AG10803 (cell line): ENCODE measurements at regions not wholly inside any gene's neighbourhood (a gene's known extent, or its start where the extent isn't known, plus 50 kb on each side); places are given as distances from the start of the nearest gene placed in this dataset.

Experiments
- DNase-seq: peaks from one replicate; pipeline ENCODE4 v3.0.0; 2010; ENCODE audit warnings: low read depth
- H3K4me3 ChIP-seq: 2 replicates; pipeline ENCODE4 v1.5.1; 2011; ENCODE audit warnings: mild to moderate bottlenecking, low read length, control low read depth
- CTCF ChIP-seq: conservative IDR thresholded peaks from 2 replicates; pipeline ENCODE4 v1.5.1; 2011; ENCODE audit warnings: mild to moderate bottlenecking, low read length, control low read depth, inconsistent platforms

GRCh38 chr9:570187-570586 lies 271.3 kb upstream of the DMRT1 start:
- no peak overlapping the region for H3K4me3 ChIP-seq
- DNase-seq = no peak
- TF ChIP-seq CTCF = no peak

DNA sequence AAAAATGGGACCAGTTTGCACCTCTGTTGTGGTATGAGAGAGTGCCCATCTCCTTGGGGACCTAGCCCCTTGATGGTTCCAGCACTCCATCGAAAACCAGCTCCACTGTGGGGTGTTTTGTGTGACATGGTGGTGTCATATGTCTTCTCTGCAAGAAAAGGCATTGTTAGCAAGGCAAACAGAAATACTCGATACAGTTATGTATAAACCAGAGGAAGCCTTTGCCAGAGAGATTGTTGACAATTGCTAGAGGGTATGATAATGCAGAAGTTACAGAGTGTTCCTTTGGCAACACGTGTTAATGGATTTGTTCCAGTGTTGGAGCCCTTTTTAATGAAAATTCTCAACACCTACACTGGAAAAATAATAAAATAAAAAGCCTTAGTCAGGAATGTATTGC lies 270.4 kb upstream of the DMRT1 start:
- no peak for DNase-seq
- no peak for TF ChIP-seq CTCF
- H3K4me3 ChIP-seq = no peak overlapping the region

DNA sequence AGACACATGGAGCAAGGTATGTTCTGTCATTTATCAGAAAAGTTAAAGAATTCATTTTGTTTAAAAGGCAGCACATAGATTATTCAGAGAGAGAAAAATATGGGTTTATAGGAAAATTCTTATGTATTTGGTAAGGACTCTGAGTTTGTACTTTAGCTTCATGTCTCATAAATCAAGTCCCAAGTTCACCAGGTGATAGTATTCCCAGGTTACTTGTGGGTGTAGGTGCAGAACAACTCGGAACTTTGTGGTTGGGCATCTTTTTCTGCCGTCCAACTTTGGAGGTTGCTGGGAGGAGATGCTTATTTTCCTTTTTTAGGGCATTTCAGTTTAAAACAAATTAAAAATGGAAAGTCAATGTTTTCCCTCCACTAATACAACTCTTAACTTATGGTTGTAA lies 269.8 kb upstream of the DMRT1 start:
- no peak for TF ChIP-seq CTCF
- DNase-seq = no peak

GRCh38 chr9:573691-574410 lies 267.6 kb upstream of the DMRT1 start:
- H3K4me3 ChIP-seq = no peak overlapping the region
- no peak for DNase-seq
- no peak for TF ChIP-seq CTCF

More for the DNA sequence above, 269.8 kb upstream of the DMRT1 start:
- H3K4me3 ChIP-seq = no peak overlapping the region

GRCh38 chr9:575139-575538 lies 266.4 kb upstream of the DMRT1 start:
- no peak for TF ChIP-seq CTCF
- no peak for DNase-seq
- H3K4me3 ChIP-seq = no peak overlapping the region

DNA sequence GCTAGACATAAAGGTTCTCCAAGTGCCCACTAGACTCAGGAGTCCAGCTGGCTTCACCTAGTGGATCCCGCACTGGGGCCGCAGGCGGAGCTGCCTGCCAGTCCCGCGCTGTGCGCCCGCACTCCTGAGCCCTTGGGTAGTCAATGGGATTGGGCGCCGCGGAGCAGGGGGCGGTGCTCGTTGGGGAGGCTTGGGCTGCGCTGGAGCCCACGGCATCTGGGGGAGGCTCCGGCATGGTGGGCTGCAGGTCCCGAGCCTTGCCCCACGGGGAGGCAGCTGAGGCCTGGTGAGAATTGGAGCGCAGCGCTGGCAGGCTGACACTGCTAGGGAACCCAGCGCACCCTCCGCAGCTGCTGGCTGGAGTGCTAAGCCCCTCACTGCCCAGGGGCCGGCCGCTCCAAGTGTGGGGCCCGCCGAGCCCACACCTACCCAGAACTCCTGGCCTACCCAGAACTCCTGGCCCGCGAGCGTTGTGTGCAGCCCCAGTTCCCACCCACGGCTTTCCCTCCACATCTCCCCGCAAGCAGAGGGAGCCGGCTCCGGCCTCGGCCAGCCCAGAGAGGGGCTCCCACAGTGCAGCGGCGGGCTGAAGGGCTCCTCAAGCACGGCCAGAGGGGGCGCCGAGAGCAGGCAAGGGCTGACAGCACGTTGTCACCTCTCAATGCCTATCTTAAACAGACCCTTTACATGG lies 260.7 kb upstream of the DMRT1 start:
- no peak for DNase-seq
- no peak overlapping the region for H3K4me3 ChIP-seq
- TF ChIP-seq CTCF = no peak
